ENCODE measurements at regions not wholly inside any gene's neighbourhood (a gene's known extent, or its start where the extent isn't known, plus 50 kb on each side); places are given as distances from the start of the nearest gene placed in this dataset.

DNA sequence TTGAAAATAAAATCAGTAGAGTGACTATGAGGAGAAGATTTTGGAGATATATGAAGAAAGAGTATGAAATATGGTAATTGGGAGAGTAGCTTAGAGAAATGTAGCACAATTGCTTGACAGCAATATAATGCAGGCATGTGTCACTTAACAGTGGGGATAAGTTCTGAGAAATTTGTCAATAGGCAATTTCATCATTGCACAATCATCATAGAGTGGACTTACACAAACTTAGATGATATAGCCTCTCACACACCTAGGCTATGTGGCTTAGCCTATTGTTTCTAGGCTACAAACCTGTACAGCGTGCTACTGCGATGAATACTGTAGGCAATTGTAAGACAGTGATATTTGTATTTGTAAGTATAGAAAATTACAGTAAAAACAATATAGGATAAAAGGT, 573.6 kb downstream of the JRKL start:
- Histone ChIP-seq H3K4me3 (ENCODE audit: control insufficient read depth in 2 of 3, extremely low read depth in 1 of 3, insufficient read depth in 2 of 3, low read depth in 1 of 3, low read length in 3 of 3) (no peak overlapping the region), H3K9me3 (ENCODE audit: control insufficient read depth, low read depth, low read length) (no peaks in the 10 kb centered on the region), H3K4me1 (ENCODE audit: control insufficient read depth, extremely low read depth, insufficient read depth, low read length) (no peaks in the 10 kb centered on the region), H3K27me3 (ENCODE audit: control insufficient read depth, extremely low read depth, insufficient read depth, low read length) (no peaks in the 10 kb centered on the region), H3K36me3 (ENCODE audit: control insufficient read depth in 2 of 2, extremely low read depth in 1 of 2, insufficient read depth in 2 of 2, low read length in 2 of 2) (no peaks in the 10 kb centered on the region), H3K27ac (ENCODE audit: control insufficient read depth, insufficient read depth, low read length) (no peak overlapping the region), H3K9me1 (ENCODE audit: control insufficient read depth, extremely low read depth, insufficient read depth, low read length) (no peaks in the 10 kb centered on the region), H3K79me2 (ENCODE audit: control insufficient read depth, insufficient read depth, low read length) (no peaks in the 10 kb centered on the region), H4K20me1 (ENCODE audit: control insufficient read depth, extremely low read depth, insufficient read depth, low read length) (no peaks in the 10 kb centered on the region), H3K9ac (ENCODE audit: control insufficient read depth, extremely low read depth, insufficient read depth, low read length) (no peak overlapping the region), H2AFZ (ENCODE audit: control insufficient read depth, low read length) (no peak overlapping the region), H3K4me2 (ENCODE audit: control insufficient read depth, extremely low read depth, insufficient read depth, low read depth, low read length) (no peak overlapping the region)
- DNase-seq (ENCODE audit: low read depth, low spot score): no peak
- FAIRE-seq: no peak
- TF ChIP-seq, protein P1, sequence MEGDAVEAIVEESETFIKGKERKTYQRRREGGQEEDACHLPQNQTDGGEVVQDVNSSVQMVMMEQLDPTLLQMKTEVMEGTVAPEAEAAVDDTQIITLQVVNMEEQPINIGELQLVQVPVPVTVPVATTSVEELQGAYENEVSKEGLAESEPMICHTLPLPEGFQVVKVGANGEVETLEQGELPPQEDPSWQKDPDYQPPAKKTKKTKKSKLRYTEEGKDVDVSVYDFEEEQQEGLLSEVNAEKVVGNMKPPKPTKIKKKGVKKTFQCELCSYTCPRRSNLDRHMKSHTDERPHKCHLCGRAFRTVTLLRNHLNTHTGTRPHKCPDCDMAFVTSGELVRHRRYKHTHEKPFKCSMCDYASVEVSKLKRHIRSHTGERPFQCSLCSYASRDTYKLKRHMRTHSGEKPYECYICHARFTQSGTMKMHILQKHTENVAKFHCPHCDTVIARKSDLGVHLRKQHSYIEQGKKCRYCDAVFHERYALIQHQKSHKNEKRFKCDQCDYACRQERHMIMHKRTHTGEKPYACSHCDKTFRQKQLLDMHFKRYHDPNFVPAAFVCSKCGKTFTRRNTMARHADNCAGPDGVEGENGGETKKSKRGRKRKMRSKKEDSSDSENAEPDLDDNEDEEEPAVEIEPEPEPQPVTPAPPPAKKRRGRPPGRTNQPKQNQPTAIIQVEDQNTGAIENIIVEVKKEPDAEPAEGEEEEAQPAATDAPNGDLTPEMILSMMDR (optimal IDR thresholded peaks at IDR 0.05 in 1 of 3, IDR thresholded peaks at IDR 0.05 in 1 of 3, conservative IDR thresholded peaks at IDR 0.05 in 1 of 3; ENCODE audit: extremely low read depth in 1 of 3, insufficient read depth in 2 of 3, low read length in 3 of 3): no peak
- no peak for TF ChIP-seq EZH2 (IDR thresholded peaks at IDR 0.05; ENCODE audit: low read length)
- dilution Hi-C loops (cut with MboI; ENCODE audit: extremely low pct_ligation_motif_present, low sequenced_read_pairs): no loop called here

DNA sequence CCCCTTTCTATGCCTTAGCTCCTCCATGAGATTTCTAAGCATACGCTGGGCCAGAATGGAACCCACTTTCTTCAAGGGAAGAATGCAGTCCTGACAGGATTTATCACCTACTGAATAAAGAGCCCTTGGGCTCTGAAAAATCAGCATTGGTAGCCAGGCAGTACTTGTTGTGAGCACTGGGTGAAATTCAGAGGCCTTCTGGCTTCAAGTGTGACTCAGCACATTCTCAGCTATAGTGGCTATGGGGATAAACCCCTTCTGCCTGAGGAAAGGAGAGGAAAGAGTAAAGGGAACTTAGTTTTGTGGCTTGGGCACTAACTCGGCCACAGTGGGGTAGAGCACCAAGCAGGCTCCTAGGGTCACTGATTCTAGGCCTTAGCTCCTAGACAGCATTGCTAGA, 574.8 kb downstream of the JRKL start:
- Histone ChIP-seq H3K4me1 (ENCODE audit: control insufficient read depth, extremely low read depth, insufficient read depth, low read length) (no peaks in the 10 kb centered on the region), H3K9me1 (ENCODE audit: control insufficient read depth, extremely low read depth, insufficient read depth, low read length) (no peaks in the 10 kb centered on the region), H3K9ac (ENCODE audit: control insufficient read depth, extremely low read depth, insufficient read depth, low read length) (no peak overlapping the region), H3K36me3 (ENCODE audit: control insufficient read depth in 2 of 2, extremely low read depth in 1 of 2, insufficient read depth in 2 of 2, low read length in 2 of 2) (no peaks in the 10 kb centered on the region), H2AFZ (ENCODE audit: control insufficient read depth, low read length) (no peak overlapping the region), H3K27ac (ENCODE audit: control insufficient read depth, insufficient read depth, low read length) (no peak overlapping the region), H3K4me2 (ENCODE audit: control insufficient read depth, extremely low read depth, insufficient read depth, low read depth, low read length) (no peak overlapping the region), H3K79me2 (ENCODE audit: control insufficient read depth, insufficient read depth, low read length) (no peaks in the 10 kb centered on the region), H3K27me3 (ENCODE audit: control insufficient read depth, extremely low read depth, insufficient read depth, low read length) (no peaks in the 10 kb centered on the region), H4K20me1 (ENCODE audit: control insufficient read depth, extremely low read depth, insufficient read depth, low read length) (no peaks in the 10 kb centered on the region), H3K4me3 (ENCODE audit: control insufficient read depth in 2 of 3, extremely low read depth in 1 of 3, insufficient read depth in 2 of 3, low read depth in 1 of 3, low read length in 3 of 3) (no peak overlapping the region), H3K9me3 (ENCODE audit: control insufficient read depth, low read depth, low read length) (no peaks in the 10 kb centered on the region)
- DNase-seq (ENCODE audit: low read depth, low spot score) (no peak), FAIRE-seq (no peak)
- TF ChIP-seq, protein P1 (optimal IDR thresholded peaks at IDR 0.05 in 1 of 3, IDR thresholded peaks at IDR 0.05 in 1 of 3, conservative IDR thresholded peaks at IDR 0.05 in 1 of 3; ENCODE audit: extremely low read depth in 1 of 3, insufficient read depth in 2 of 3, low read length in 3 of 3): no peak
- TF ChIP-seq EZH2 (IDR thresholded peaks at IDR 0.05; ENCODE audit: low read length): no peak
- dilution Hi-C loops (cut with MboI; ENCODE audit: extremely low pct_ligation_motif_present, low sequenced_read_pairs): no loop called here
